ENCODE measurements at regions not wholly inside any gene's neighbourhood (a gene's known extent, or its start where the extent isn't known, plus 50 kb on each side); places are given as distances from the start of the nearest gene placed in this dataset.

DNA sequence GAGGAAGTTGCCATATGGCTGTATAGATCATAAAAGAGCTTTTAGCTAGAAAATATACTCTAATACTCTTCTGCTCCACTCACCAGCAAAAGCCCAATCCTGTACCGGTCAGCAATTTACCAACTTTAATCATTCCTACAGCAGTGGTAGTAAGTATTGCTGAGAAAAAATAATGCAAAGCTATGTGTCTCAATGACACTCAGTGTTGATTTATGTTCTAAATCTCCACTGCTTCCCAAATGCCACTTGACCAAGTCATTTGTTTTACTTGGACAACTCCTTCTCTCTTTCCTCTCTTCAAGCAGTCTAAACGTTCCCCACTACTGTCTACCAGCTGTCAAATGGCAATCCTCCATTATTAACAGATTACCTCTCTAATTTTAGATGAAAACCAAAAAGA, 201.8 kb upstream of the GK2 start:
- no peak for TF ChIP-seq POLR2A (IDR thresholded peaks at IDR 0.05)
- no peak for TF ChIP-seq CTCF (IDR thresholded peaks at IDR 0.05)
- intact Hi-C loops (cut with DNase I; ENCODE audit: low total_unique reads): no loop called here
- no peak for DNase-seq (ENCODE audit: low spot score in 2 of 2)
- H3K4me3 ChIP-seq (ENCODE audit: low read depth, poor library complexity, severe bottlenecking): no peak overlapping the region
- 60 to 62% methylated on average over 2 of the region's 2 CpGs for WGBS, 2 donors

- intact Hi-C loops (cut with DNase I; ENCODE audit: low total_unique reads): no loop called here
- no peak for DNase-seq (ENCODE audit: low spot score in 2 of 2)
- 74 to 84% methylated on average over 1 of the region's 1 CpG for WGBS, 2 donors
- no peak overlapping the region for H3K4me3 ChIP-seq (ENCODE audit: low read depth, poor library complexity, severe bottlenecking)
- no peak for TF ChIP-seq POLR2A (IDR thresholded peaks at IDR 0.05)
- no peak for TF ChIP-seq CTCF (IDR thresholded peaks at IDR 0.05)
These were observed 200.0 kb upstream of the GK2 start for GRCh38 chr4:79607979-79608378.

DNA sequence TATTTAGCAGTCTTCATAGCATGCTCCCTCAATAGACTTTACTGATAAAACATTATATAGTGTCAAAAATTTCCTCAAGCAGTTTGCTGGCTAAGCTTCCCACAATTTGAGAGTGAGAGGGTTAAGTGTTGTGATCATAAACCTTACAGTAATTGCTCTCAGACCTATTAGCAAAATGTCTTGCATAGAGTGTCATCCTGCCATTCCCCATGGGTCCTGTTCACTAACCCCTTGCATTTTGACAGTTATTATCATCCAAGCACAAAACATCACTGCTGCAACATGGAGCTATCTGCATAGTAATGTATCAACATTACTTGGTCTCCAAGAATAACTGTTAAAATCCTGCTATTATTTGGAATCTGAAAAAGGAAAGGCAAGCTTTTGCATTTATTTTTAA, 196.1 kb upstream of the GK2 start:
- TF ChIP-seq POLR2A (IDR thresholded peaks at IDR 0.05): no peak
- TF ChIP-seq CTCF (IDR thresholded peaks at IDR 0.05): no peak

DNA sequence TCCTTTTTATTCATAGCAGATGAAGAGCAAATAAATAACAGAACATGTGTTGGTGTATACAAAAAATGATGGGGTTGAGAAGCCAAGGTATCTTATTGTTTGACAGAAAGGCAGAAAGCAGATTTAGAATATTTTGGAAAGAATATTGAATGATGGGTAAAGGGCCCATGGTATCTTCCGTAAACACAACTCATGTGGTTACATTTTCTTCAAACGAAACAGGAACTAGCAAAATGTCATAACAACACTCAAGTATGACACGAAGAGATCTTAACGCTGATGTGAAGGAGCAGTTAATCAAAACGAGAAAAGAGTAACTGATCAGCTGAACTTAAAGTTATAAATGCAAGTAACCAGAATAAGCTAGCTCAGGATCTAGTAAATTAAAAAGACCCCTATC, 195.7 kb upstream of the GK2 start:
- intact Hi-C loops (cut with DNase I; ENCODE audit: low total_unique reads): no loop called here
- DNase-seq (ENCODE audit: low spot score in 2 of 2): no peak
- H3K4me3 ChIP-seq (ENCODE audit: low read depth, poor library complexity, severe bottlenecking): no peak overlapping the region
- 53 to 63% methylated on average over 5 of the region's 5 CpGs for WGBS, 2 donors
- TF ChIP-seq POLR2A (IDR thresholded peaks at IDR 0.05) (no peak), CTCF (IDR thresholded peaks at IDR 0.05) (no peak)

More for the DNA sequence above, 196.1 kb upstream of the GK2 start:
- no peak for DNase-seq (ENCODE audit: low spot score in 2 of 2)
- intact Hi-C loops (cut with DNase I; ENCODE audit: low total_unique reads): no loop called here
- H3K4me3 ChIP-seq (ENCODE audit: low read depth, poor library complexity, severe bottlenecking): no peak overlapping the region

GRCh38 chr4:79599691-79600090, 191.7 kb upstream of the GK2 start:
- DNase-seq (ENCODE audit: low spot score in 2 of 2): no peak
- no peak for TF ChIP-seq CTCF (IDR thresholded peaks at IDR 0.05)
- no peak for TF ChIP-seq POLR2A (IDR thresholded peaks at IDR 0.05)
- H3K4me3 ChIP-seq (ENCODE audit: low read depth, poor library complexity, severe bottlenecking): no peak overlapping the region
- intact Hi-C loops (cut with DNase I; ENCODE audit: low total_unique reads): no loop called here
- WGBS, 2 donors: 88 to 89% methylated on average over 1 of the region's 1 CpG

GRCh38 chr4:79598801-79599200, 190.8 kb upstream of the GK2 start:
- no peak overlapping the region for H3K4me3 ChIP-seq (ENCODE audit: low read depth, poor library complexity, severe bottlenecking)
- TF ChIP-seq CTCF (IDR thresholded peaks at IDR 0.05): no peak
- no peak for TF ChIP-seq POLR2A (IDR thresholded peaks at IDR 0.05)
- DNase-seq (ENCODE audit: low spot score in 2 of 2): no peak
- WGBS, 2 donors: 86 to 90% methylated on average over 4 of the region's 4 CpGs
- intact Hi-C loops (cut with DNase I; ENCODE audit: low total_unique reads): no loop called here
